ENCODE measurements at regions not wholly inside any gene's neighbourhood (a gene's known extent, or its start where the extent isn't known, plus 50 kb on each side); places are given as distances from the start of the nearest gene placed in this dataset.

DNA sequence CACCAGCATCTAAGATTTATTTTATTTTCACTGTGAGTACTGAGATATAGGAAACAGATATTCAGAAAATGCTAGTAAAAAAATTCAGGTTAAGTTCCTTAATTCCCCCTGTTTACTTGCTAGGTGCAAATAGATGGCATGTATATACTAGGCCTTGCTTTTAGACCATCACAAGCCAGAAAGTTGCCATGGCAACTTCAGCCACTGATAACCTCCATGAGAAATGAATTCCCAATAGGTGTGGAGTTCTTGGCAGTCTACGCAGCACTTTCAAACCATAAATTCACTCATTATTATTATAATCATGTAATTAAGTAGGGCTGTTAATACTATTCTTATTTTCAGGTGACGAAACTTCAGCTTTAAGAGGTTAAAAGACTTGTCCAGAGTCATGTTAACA lies 251.6 kb upstream of the TFAP2D start:
- TF ChIP-seq POLR2A (IDR thresholded peaks at IDR 0.05), result no peak
- TF ChIP-seq, protein P1, sequence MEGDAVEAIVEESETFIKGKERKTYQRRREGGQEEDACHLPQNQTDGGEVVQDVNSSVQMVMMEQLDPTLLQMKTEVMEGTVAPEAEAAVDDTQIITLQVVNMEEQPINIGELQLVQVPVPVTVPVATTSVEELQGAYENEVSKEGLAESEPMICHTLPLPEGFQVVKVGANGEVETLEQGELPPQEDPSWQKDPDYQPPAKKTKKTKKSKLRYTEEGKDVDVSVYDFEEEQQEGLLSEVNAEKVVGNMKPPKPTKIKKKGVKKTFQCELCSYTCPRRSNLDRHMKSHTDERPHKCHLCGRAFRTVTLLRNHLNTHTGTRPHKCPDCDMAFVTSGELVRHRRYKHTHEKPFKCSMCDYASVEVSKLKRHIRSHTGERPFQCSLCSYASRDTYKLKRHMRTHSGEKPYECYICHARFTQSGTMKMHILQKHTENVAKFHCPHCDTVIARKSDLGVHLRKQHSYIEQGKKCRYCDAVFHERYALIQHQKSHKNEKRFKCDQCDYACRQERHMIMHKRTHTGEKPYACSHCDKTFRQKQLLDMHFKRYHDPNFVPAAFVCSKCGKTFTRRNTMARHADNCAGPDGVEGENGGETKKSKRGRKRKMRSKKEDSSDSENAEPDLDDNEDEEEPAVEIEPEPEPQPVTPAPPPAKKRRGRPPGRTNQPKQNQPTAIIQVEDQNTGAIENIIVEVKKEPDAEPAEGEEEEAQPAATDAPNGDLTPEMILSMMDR (IDR thresholded peaks at IDR 0.05), result no peak
- no peak for TF ChIP-seq EP300 (IDR thresholded peaks at IDR 0.05)
- DNase-seq (ENCODE audit: low spot score in 2 of 2), result no peak
- Histone ChIP-seq H3K36me3 (no peaks in the 10 kb centered on the region), H3K4me1 (no peaks in the 10 kb centered on the region), H3K9me3 (no peaks in the 10 kb centered on the region), H3K27me3 (no peaks in the 10 kb centered on the region), H3K27ac (no peak overlapping the region), H3K4me3 (no peak overlapping the region)
- 83 to 88% methylated on average over 2 of the region's 2 CpGs for WGBS, 2 donors

DNA sequence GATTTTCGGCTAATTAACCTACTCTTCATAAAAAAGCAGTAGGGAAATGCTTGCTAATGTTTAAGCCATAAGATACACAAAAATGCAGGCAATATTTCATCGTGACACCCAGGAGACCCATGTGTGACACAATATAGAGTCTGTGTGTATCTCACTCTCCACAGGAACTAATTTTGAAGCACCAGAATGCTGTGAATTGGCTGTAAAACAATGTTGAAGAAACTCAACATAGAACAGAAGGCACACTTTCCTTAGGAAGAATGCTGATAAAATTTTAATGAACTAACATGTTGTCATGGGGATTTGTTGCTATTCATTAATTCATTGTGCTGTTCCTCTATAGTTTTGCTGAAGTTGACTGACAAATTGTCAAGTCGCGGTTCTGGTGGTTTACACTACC lies 249.4 kb upstream of the TFAP2D start:
- no peaks in the 10 kb centered on the region for H3K4me1 ChIP-seq
- no peak overlapping the region for H3K4me3 ChIP-seq
- TF ChIP-seq POLR2A (IDR thresholded peaks at IDR 0.05), result no peak
- TF ChIP-seq EP300 (IDR thresholded peaks at IDR 0.05), result no peak
- TF ChIP-seq, protein P1 (IDR thresholded peaks at IDR 0.05), result no peak
- no peaks in the 10 kb centered on the region for H3K9me3 ChIP-seq
- no peak overlapping the region for H3K27ac ChIP-seq
- no peaks in the 10 kb centered on the region for H3K36me3 ChIP-seq
- 69 to 73% methylated on average over 4 of the region's 4 CpGs for WGBS, 2 donors
- no peak for DNase-seq (ENCODE audit: low spot score in 2 of 2)
- no peaks in the 10 kb centered on the region for H3K27me3 ChIP-seq

DNA sequence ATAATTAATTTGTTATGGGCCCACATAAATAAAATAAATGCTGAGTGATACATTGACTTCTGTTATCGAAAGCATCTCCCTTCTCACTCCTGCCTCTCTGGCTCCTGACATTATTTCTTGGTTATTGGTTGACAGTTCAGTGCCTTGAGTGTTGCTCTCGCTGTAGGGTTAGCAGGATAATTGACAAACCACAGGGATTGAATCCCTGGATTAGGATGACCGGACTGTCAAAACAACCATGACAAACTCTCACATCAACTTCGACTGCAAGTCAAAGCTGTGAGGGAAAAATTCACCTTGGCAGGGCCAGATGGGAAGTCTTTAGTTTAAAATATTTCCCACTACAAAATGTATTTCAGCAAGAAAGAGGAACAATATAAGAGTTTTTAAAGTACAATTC lies 245.4 kb upstream of the TFAP2D start:
- no peak for DNase-seq (ENCODE audit: low spot score in 2 of 2)
- Histone ChIP-seq H3K4me3 (no peak overlapping the region), H3K36me3 (no peaks in the 10 kb centered on the region), H3K4me1 (no peaks in the 10 kb centered on the region), H3K9me3 (no peaks in the 10 kb centered on the region), H3K27ac (no peak overlapping the region), H3K27me3 (no peaks in the 10 kb centered on the region)
- TF ChIP-seq, protein P1 (IDR thresholded peaks at IDR 0.05), result no peak
- no peak for TF ChIP-seq POLR2A (IDR thresholded peaks at IDR 0.05)
- no peak for TF ChIP-seq EP300 (IDR thresholded peaks at IDR 0.05)
- WGBS, 2 donors, result 78 to 83% methylated on average over 4 of the region's 4 CpGs

DNA sequence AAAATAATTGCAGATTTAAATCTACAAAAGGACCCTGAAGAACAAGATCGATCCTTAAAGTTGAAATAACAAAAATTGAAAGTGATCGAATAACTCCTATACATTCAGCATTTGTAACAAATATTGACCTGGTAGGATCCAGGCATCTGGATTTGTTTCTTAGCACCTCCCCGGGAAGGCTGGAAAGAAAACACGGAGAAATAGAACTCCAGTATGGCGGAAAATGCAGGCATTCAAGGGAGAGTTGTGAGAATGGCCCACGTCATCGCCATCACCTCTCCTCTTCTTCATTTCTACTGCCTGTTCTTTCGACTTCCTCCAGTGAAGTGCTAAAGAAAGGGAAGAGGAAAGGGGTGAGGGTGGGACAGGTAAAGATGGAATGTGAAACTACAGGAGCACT lies 242.3 kb upstream of the TFAP2D start:
- no peaks in the 10 kb centered on the region for H3K4me1 ChIP-seq
- 76 to 92% methylated on average over 8 of the region's 8 CpGs for WGBS, 2 donors
- DNase-seq (ENCODE audit: low spot score in 2 of 2), result no peak

DNA sequence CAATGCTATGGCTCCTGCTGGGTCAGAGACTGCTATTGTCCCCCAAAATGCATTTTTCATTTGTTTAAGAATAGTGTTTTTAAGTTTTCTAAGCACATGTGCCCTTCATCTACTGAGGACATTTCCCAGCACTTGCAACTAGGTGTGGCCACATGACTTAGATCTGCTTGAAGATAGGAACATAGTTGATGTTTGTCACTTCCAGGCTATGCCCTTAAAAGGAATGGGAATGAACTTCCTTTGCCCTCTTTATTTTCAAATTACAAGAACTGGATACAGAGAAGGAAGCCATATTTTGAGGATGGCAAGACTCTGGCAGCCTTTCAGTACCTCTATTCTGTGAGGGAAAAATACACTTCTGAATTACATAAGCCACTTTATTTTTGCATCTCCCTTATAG lies 203.0 kb upstream of the TFAP2D start:
- H3K4me1 ChIP-seq, result no peaks in the 10 kb centered on the region
- no peaks in the 10 kb centered on the region for H3K27me3 ChIP-seq
- DNase-seq (ENCODE audit: low spot score in 2 of 2), result no peak
- H3K9me3 ChIP-seq, result no peaks in the 10 kb centered on the region
- no peak overlapping the region for H3K4me3 ChIP-seq
- no peaks in the 10 kb centered on the region for H3K36me3 ChIP-seq
- H3K27ac ChIP-seq, result no peak overlapping the region
- TF ChIP-seq POLR2A (IDR thresholded peaks at IDR 0.05) (no peak), EP300 (IDR thresholded peaks at IDR 0.05) (no peak)
- TF ChIP-seq, protein P1 (IDR thresholded peaks at IDR 0.05), result no peak

More for the DNA sequence above, 242.3 kb upstream of the TFAP2D start:
- H3K4me3 ChIP-seq, result no peak overlapping the region
- H3K27ac ChIP-seq, result no peak overlapping the region
- TF ChIP-seq EP300 (IDR thresholded peaks at IDR 0.05) (no peak), POLR2A (IDR thresholded peaks at IDR 0.05) (no peak)
- TF ChIP-seq, protein P1 (IDR thresholded peaks at IDR 0.05), result no peak
- H3K9me3 ChIP-seq, result no peaks in the 10 kb centered on the region
- no peaks in the 10 kb centered on the region for H3K36me3 ChIP-seq
- no peaks in the 10 kb centered on the region for H3K27me3 ChIP-seq
